Colon (tissue), 2 donors: ENCODE measurements at regions not wholly inside any gene's neighbourhood (a gene's known extent, or its start where the extent isn't known, plus 50 kb on each side); places are given as distances from the start of the nearest gene placed in this dataset.

ENCODE experiments used
- FAIRE-seq: peaks from 2 replicates; lab custom pipeline; 2012; peaks lifted over from hg19 to GRCh38; lab: Jason Lieb, UNC
- donor health status: control.
- donor health status: control.

DNA sequence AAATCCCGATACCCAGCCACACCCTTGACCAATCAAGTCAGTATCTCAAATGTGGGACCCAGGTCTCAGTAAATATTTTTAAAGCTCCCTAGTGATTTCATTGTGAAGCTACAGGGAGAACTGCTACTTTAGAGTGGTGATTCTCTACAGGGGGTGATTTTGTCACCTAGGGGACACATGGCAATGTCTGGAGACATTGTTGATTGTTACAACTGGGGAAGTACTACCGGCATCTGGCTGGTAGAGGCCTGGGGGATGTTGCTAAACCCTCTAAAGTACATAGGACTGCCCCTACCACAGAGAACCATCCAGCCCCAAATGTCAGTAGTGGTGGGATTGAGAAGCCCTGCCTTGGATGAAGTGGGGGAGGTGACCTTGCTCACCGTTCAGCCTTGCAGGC, 152.9 kb downstream of the RPS24 start:
- no peak for FAIRE-seq

DNA sequence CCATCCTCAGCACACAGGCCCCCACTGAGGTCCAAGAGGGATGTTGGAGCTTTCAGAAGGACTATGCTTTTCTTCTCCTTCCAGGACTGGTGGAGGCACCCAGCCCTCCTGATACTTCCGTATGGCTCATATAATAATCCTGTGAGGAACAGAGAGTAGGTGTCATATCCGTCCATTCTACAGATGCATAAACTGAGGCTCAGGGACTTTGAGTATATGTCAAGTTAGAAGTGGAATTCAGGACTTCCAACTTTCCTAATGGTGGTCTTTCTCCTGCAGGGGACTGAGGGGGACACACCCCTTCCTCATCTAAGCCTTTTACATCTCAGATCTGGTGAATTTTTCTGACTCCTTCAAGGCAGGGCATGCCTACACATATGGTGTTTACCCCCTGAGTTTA, 153.7 kb downstream of the RPS24 start:
- FAIRE-seq, result no peak

DNA sequence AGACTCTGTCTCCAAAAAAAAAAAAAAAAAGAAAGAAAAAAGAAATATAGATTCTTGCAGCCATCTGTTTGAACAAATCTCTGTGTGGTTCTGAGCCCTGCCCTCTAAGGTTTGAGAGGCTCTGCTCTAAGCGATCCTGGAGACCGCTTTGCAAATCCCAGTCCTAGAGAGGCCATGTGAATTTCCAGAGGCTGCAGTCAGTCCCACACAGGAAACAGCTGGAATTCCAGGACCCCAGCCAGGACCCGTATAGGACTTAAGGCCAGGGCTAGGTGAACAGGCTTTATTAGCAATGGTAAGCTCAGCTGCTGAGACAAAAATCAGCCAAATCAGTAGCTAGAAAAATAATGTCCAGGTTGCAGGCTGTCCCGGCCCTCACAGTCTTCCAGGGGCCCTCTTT, 154.8 kb downstream of the RPS24 start:
- no peak for FAIRE-seq

- FAIRE-seq, result no peak
These were observed 156.6 kb downstream of the RPS24 start for GRCh38 chr10:78190051-78190825.

DNA sequence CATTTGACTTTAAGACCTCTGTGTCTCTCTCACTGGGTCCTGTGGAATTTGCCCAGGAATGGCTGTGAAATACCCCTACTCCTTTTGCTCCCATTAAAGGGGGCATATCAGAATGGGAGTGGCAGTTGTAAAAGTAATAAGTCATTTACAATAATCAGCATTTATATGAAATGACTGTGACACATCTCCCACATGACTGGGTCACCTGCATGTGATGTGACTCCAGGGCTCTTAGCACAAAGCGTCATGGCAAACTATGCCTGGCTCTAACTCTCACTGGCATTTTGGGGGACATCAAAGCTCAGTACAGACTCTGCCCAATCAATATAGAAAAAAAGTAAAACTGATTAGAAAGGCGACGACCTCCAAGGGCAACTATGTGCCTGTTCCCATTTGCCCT, 157.6 kb downstream of the RPS24 start:
- no peak for FAIRE-seq

DNA sequence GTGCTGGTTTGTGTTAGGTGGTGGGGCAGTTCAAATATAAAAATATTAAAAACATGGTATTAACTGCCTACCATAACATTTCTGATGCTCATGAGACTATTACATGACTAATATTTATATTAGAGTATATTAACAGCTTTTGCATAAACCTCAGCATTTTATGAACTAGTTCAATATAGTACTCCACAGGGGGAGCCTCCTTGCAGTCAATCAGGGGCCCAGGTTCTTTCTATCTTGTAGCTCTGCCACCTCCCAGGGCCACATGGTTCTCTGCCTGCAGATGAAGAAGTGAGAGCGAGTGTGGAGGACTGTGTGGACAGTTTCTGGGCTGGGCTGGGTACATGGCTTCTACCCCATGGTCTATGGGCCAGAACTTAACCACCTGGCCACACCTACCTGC, 159.5 kb downstream of the RPS24 start:
- FAIRE-seq, result no peak

GRCh38 chr10:78194050-78194449, 160.4 kb downstream of the RPS24 start:
- FAIRE-seq, result no peak

DNA sequence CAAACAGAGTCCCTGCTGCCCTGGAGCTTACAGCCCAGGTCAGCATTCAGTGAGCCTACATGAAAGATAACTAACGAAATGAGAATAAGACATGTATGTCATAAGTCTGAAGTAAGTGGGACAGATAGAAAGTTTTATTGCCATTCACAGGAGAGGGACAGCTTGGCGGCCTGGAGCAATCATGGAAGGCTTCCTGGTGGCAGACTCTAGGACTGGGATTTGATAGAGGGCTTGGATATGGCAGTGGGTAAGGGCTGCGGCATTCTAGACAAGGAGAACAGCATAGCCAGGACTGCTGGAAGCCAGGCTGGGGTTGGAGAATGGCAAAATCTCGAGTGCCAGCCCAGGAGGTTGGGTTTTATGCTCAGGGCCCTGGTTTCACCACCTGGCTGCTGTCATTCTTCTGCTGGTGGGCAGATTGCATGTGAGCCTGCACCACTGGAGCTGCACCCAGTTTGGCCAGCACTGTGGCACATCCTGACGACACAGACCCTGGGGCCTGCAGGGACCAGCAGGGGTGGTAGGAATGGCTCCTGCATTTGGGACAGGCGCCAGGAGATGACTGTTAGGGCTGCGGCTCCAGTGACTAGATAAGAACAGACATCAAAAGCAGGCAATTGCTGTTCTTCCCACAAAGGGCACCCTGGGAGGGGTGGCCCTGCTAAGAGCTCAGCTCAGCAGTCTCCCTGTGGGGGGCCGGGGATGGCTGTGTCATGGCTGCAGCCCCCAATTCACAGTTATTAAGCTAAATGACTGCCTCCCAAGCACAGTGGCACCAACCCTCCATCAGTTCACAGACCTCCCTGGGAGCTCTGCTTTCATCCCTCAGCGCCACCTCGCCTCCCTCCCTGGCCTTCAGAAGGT, 161.1 kb downstream of the RPS24 start:
- FAIRE-seq, result no peak

- no peak for FAIRE-seq
These were observed 162.7 kb downstream of the RPS24 start for GRCh38 chr10:78196396-78196795.

GRCh38 chr10:78196964-78197363, 163.3 kb downstream of the RPS24 start:
- no peak for FAIRE-seq

DNA sequence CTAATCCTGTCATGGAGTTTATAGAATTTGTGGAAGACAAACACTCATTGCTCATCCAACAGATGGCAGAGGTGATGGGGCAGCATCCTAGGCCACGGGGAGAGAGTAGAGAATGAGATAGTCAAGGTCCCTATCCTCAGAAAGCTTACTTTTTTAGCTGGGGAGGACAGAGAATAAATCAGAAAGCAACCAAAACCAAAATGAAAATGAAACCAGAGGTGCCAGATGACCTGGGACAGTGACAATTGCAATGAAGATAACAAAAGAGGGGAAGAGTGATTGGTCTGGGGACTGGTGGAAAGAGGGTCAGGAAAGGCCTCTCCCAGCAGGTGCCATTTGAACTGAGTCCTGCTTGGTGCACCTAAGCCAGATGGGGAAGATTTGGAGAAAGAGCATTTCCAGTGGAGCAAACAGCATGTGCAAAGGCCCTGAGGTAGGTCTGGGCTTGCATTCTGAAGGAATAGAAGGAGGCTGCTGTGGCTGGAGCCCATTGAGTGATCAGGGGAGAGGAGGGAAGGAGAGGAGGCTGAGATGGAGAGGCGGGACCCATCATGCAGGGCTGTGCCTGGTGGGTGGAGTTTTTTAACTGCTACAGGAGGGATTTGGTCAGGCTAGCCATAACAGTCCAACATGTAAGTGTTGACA, 164.1 kb downstream of the RPS24 start:
- FAIRE-seq, result no peak

DNA sequence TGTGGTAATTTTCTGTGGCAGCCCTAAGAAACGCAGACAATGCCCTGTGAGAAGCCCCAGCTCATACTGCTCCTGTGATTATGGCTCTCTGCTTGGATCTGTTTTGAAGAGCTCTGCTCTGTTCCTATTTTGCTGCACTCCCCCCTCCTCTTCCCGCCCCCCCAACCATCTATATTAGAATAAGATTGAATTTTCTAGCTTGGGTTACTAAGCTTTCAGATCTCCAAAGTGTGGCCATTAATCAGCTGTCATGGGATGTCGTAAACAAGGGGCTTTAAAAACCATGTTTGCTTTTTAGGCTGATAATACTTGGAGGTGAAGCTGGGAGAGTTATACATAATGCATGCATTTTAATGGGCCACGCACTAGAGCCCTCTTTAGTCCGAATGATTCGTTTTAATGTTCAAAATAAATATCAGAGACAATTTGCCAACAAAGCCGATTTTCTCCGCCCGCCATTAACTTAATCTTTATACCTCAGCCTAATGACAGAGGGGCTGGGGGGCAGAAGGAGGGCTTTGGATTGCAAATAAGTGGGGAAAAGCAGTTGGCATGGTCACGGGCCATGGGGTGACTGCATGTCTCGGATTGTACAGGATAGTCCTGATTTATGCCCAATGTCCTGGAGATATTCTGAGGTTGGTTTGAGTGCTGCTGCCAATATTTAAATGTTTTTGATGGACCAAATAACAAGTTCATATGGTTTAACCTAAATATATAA, 165.5 kb downstream of the RPS24 start:
- FAIRE-seq, result no peak

DNA sequence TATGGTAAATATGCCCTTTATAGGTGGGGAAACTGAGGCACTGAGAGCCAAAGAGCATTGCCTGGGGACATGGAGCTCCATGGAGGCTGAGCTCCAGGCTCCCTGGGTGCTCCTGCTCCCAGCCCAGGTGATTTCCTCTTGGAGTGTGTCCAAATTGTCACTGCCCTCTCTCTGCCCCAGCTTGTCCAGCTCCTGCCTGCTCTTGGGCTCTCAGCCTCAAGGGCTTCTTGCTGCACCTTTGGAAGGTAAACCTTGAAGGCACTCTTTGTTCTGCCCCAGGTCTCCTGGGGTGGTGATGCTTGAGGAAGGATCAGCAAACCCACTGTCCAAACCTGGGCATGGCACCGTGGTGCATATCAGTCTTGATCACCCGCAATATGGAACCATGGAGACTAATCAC, 166.1 kb downstream of the RPS24 start:
- FAIRE-seq, result no peak

GRCh38 chr10:78200686-78201085, 167.0 kb downstream of the RPS24 start:
- no peak for FAIRE-seq

- FAIRE-seq, result no peak
These were observed 168.7 kb downstream of the RPS24 start for GRCh38 chr10:78202386-78202785.

GRCh38 chr10:78203915-78204818, 170.5 kb downstream of the RPS24 start:
- FAIRE-seq, result no peak

GRCh38 chr10:78205457-78206016, 171.9 kb downstream of the RPS24 start:
- FAIRE-seq, result no peak

DNA sequence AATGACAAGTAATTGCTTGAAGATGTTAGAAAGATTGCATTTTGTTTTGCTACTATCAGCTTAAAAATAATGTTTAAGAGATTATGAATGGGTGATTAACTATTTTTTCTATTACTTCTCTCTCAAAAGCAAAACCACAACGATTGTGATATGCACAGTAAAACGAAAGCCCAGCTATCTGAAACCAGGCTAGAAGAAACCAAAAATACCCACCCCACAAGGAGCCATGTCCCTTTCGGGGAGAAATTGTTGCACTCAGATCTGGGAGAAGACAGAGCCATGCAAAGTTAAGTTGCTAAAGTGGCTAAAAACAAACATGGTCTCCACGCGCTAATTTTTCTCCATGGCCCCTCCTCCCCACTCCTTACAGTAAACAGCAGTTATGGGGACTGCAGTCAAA, 173.6 kb downstream of the RPS24 start:
- FAIRE-seq, result no peak

GRCh38 chr10:78207776-78208175, 174.1 kb downstream of the RPS24 start:
- FAIRE-seq, result no peak

DNA sequence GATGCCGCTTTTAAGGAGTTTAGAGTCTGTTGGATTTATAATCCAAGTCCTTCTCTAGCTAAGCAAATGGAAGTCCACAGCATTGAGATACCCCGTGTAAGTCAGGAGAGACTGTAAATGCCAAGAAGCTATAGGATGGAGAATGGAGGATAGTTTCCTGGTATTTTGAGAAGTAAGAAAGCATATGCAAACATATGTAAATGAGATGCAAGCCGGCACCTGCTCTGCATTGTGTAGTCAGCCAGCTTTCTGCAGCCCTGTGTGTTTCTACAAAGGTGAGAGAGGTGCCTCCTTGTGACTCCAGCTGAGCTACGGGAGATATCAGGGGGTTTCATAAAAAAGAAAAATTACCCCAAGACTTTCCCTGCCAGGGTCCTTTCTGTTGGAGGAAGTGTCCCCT, 176.3 kb downstream of the RPS24 start:
- no peak for FAIRE-seq

- no peak for FAIRE-seq
These were observed 176.9 kb downstream of the RPS24 start for GRCh38 chr10:78210548-78210947.
